Transverse colon (tissue), 4 donors: ENCODE measurements at regions not wholly inside any gene's neighbourhood (a gene's known extent, or its start where the extent isn't known, plus 50 kb on each side); places are given as distances from the start of the nearest gene placed in this dataset.

Experiments used
- POLR2A ChIP-seq: fragments of 450-650 bp; IDR thresholded peaks from one replicate; pipeline ENCODE4 v1.6.1; 2016; ENCODE audit warnings: antibody characterized with exemption, mild to moderate bottlenecking, moderate library complexity
- POLR2AphosphoS5 ChIP-seq, 3 donors: sonication (generic); formaldehyde crosslinking; IDR thresholded peaks; one replicate each; pipeline ENCODE4 v1.6.1; 2016; ENCODE audit warnings: antibody characterized with exemption in 3 of 3
- TF ChIP-seq, protein P1 (sequence below), 5 experiments: fragments of 200-600 bp in 3 of 5; fragments of 450-650 bp in 2 of 5; sonication (generic) in 3 of 5; IDR thresholded peaks; 1 replicate in 2 of 5; 2 replicates in 3 of 5; pipeline ENCODE4 v1.5.1; 2016 to 2017; ENCODE audit warnings: antibody characterized with exemption in 5 of 5, inconsistent platforms in 3 of 5, mild to moderate bottlenecking in 2 of 5, moderate library complexity in 1 of 5

DNA sequence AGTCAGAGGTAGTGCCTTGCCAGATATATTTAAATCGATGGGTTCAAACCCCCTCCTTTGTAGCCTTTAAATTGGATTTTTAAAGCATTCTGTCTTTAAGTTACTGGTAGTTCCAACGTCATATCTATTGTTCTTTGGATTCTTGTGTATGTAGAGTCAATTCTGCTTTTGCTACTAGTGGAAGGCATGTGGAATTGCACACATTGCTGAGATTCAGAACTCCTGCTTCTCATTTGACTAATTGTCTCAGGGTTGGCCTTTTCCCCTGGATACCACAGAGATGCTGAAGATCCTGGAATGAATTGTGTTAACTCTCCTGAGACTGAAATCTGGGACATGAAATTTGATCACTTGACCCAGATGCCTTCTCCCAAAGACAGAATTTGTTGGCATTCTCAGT is 328.3 kb upstream of the RPS6KA3 start:
- TF ChIP-seq, protein P1, sequence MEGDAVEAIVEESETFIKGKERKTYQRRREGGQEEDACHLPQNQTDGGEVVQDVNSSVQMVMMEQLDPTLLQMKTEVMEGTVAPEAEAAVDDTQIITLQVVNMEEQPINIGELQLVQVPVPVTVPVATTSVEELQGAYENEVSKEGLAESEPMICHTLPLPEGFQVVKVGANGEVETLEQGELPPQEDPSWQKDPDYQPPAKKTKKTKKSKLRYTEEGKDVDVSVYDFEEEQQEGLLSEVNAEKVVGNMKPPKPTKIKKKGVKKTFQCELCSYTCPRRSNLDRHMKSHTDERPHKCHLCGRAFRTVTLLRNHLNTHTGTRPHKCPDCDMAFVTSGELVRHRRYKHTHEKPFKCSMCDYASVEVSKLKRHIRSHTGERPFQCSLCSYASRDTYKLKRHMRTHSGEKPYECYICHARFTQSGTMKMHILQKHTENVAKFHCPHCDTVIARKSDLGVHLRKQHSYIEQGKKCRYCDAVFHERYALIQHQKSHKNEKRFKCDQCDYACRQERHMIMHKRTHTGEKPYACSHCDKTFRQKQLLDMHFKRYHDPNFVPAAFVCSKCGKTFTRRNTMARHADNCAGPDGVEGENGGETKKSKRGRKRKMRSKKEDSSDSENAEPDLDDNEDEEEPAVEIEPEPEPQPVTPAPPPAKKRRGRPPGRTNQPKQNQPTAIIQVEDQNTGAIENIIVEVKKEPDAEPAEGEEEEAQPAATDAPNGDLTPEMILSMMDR (IDR thresholded peaks at IDR 0.05) = no peak
- TF ChIP-seq POLR2A (no peak), POLR2AphosphoS5 (IDR thresholded peaks at IDR 0.05) (no peak)
